DND-41 (cell line): ENCODE measurements at regions not wholly inside any gene's neighbourhood (a gene's known extent, or its start where the extent isn't known, plus 50 kb on each side); places are given as distances from the start of the nearest gene placed in this dataset.

ENCODE experiments used
- ATAC-seq: fragments of 200-7000 bp; cut with Tn5 transposase; 3 replicates; pipeline ENCODE4 v1.9.1; 2021; ENCODE audit warnings: low read depth; ENCODE audit not compliant: insufficient read depth
- DNase-seq: peaks from one replicate; pipeline ENCODE4 v3.0.0-alpha.2; 2020
- H2AFZ ChIP-seq: 2 replicates; pipeline ENCODE4 v1.6.0; 2012; ENCODE audit warnings: low read depth, low read length
- H3K27ac ChIP-seq: 2 replicates; pipeline ENCODE4 v1.5.1; 2012; ENCODE audit warnings: low read length, inconsistent platforms
- H3K27me3 ChIP-seq: fragments of 200-600 bp; sonication (generic); 2 replicates; pipeline ENCODE4 v1.6.0; 2012; ENCODE audit warnings: low read length, mild to moderate bottlenecking, inconsistent platforms; ENCODE audit not compliant: insufficient read depth, poor library complexity
- H3K36me3 ChIP-seq: 2 replicates; pipeline ENCODE4 v1.5.1; 2012; ENCODE audit warnings: low read length, inconsistent platforms; ENCODE audit not compliant: insufficient read depth
- H3K4me1 ChIP-seq: 2 replicates; pipeline ENCODE4 v1.5.1; 2012; ENCODE audit warnings: mild to moderate bottlenecking, low read length; ENCODE audit not compliant: insufficient read depth
- H3K4me2 ChIP-seq: 2 replicates; pipeline ENCODE4 v1.6.0; 2012; ENCODE audit warnings: mild to moderate bottlenecking, moderate library complexity, low read length, inconsistent platforms; ENCODE audit not compliant: insufficient read depth
- H3K4me3 ChIP-seq, 2 experiments: fragments of 200-600 bp in 1 of 2; shearing (Covaris generic) in 1 of 2; 2 replicates each; pipeline ENCODE4 v1.5.1; 2012 to 2016; ENCODE audit warnings: inconsistent platforms in 2 of 2, low read length in 2 of 2, mild to moderate bottlenecking in 2 of 2, low read depth in 1 of 2, moderate library complexity in 1 of 2
- H3K79me2 ChIP-seq: 2 replicates; pipeline ENCODE4 v1.6.0; 2012; ENCODE audit warnings: low read length, inconsistent platforms; ENCODE audit not compliant: insufficient read depth
- H3K9ac ChIP-seq: 2 replicates; pipeline ENCODE4 v1.6.0; 2012; ENCODE audit warnings: low read depth, mild to moderate bottlenecking, inconsistent platforms, low read length, moderate library complexity
- H3K9me3 ChIP-seq: 2 replicates; pipeline ENCODE4 v1.5.1; 2012; ENCODE audit warnings: low read length, moderate library complexity, mild to moderate bottlenecking, inconsistent platforms; ENCODE audit not compliant: insufficient read depth, severe bottlenecking
- H4K20me1 ChIP-seq: 2 replicates; pipeline ENCODE4 v1.6.0; 2012; ENCODE audit warnings: low read length; ENCODE audit not compliant: insufficient read depth
- EZH2 ChIP-seq: IDR thresholded peaks from 3 replicates; pipeline ENCODE4 v1.6.1; 2012; ENCODE audit warnings: borderline replicate concordance, low read depth, mild to moderate bottlenecking, moderate library complexity, low read length, inconsistent platforms; ENCODE audit not compliant: severe bottlenecking
- TF ChIP-seq, protein P1 (sequence below): IDR thresholded peaks from 2 replicates; pipeline ENCODE4 v1.5.1; 2012; ENCODE audit warnings: borderline replicate concordance, low read length, moderate library complexity, mild to moderate bottlenecking; ENCODE audit not compliant: poor library complexity, severe bottlenecking; ENCODE audit errors: extremely low read depth

DNA sequence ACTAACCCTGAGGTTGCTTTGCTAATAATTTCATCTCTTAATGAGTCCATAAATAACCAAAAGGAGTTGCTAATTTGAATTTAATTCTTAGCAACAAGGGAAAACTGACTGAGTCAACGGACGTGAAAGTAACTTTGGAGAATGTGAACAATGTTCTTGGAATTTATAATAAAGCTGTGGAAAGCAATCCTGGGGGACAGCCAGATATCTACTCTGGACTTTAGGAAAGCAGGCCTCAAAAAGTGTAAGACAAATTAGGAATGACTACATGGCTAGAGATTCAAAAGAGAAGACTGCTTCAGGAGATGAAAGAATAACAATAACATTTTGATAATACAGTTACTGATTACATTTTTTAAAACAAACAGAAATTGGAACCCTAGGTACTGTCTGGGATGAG, 318.4 kb upstream of the COL8A1 start:
- H2AFZ ChIP-seq: no peak overlapping the region

DNA sequence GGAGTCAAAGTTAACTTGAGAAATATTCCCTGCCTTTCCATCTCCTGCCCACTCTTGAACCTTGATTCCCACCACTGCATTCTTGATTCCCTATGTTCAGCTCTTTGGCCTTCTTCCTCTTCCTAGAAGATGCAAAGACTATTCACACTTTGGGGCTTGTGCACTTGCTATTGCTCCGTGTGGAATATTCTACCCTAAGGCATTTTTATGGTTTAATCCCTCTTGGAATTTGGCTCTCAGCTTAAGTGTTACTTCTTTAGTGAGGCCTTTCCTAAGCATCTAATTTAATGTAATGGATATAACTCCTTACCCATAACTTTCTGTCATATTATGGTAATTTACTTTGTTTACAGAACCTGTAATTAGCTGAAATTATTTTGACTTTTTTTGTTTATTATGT, 318.9 kb upstream of the COL8A1 start:
- H3K9me3 ChIP-seq: no peaks in the 10 kb centered on the region
- no peak for TF ChIP-seq EZH2
- TF ChIP-seq, protein P1, sequence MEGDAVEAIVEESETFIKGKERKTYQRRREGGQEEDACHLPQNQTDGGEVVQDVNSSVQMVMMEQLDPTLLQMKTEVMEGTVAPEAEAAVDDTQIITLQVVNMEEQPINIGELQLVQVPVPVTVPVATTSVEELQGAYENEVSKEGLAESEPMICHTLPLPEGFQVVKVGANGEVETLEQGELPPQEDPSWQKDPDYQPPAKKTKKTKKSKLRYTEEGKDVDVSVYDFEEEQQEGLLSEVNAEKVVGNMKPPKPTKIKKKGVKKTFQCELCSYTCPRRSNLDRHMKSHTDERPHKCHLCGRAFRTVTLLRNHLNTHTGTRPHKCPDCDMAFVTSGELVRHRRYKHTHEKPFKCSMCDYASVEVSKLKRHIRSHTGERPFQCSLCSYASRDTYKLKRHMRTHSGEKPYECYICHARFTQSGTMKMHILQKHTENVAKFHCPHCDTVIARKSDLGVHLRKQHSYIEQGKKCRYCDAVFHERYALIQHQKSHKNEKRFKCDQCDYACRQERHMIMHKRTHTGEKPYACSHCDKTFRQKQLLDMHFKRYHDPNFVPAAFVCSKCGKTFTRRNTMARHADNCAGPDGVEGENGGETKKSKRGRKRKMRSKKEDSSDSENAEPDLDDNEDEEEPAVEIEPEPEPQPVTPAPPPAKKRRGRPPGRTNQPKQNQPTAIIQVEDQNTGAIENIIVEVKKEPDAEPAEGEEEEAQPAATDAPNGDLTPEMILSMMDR: no peak
- ATAC-seq (no peak), DNase-seq (no peak)
- H3K27me3 ChIP-seq: no peaks in the 10 kb centered on the region
- no peaks in the 10 kb centered on the region for H4K20me1 ChIP-seq
- H3K9ac ChIP-seq: no peak overlapping the region
- H3K79me2 ChIP-seq: no peaks in the 10 kb centered on the region
- H3K36me3 ChIP-seq: no peaks in the 10 kb centered on the region
- no peak overlapping the region for H3K4me2 ChIP-seq
- H3K4me3 ChIP-seq: no peak overlapping the region
- H3K27ac ChIP-seq: no peak overlapping the region
- H3K4me1 ChIP-seq: no peaks in the 10 kb centered on the region
- H2AFZ ChIP-seq: no peak overlapping the region

More for the DNA sequence above, 318.4 kb upstream of the COL8A1 start:
- no peak overlapping the region for H3K4me2 ChIP-seq
- no peaks in the 10 kb centered on the region for H4K20me1 ChIP-seq
- DNase-seq: no peak
- no peaks in the 10 kb centered on the region for H3K27me3 ChIP-seq
- H3K9ac ChIP-seq: no peak overlapping the region
- TF ChIP-seq EZH2: no peak
- TF ChIP-seq, protein P1: no peak
- no peak for ATAC-seq
- H3K27ac ChIP-seq: no peak overlapping the region
- no peak overlapping the region for H3K4me3 ChIP-seq
- H3K4me1 ChIP-seq: peaks cover 4% of the 10 kb centered on the region; the same call in 1 of the 2 replicates
- H3K79me2 ChIP-seq: no peaks in the 10 kb centered on the region
- H3K9me3 ChIP-seq: no peaks in the 10 kb centered on the region
- H3K36me3 ChIP-seq: no peaks in the 10 kb centered on the region

DNA sequence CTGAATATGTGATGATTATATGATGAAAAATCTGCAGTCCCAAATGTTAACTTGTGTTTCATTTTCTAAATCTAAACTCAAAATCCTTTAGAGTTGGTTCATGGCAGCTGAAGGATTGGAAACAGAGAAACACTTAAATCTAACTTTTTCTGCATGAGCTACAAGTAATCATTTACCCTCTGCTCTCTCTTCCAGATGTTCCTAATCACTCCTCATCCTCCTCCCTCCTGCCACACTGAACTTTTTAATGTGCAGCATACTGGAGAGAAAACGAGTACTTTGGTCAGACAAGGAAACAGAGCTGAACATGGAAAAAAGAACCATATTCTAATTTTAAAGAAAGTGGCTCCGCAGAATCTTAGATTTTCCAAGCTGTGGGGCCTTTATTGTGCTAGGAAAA, 321.2 kb upstream of the COL8A1 start:
- Histone ChIP-seq H2AFZ (no peak overlapping the region), H3K4me2 (no peak overlapping the region), H3K4me1 (no peaks in the 10 kb centered on the region), H3K9me3 (no peaks in the 10 kb centered on the region), H3K27me3 (no peaks in the 10 kb centered on the region), H3K9ac (no peak overlapping the region), H4K20me1 (no peaks in the 10 kb centered on the region), H3K4me3 (no peak overlapping the region), H3K79me2 (no peaks in the 10 kb centered on the region), H3K36me3 (no peaks in the 10 kb centered on the region), H3K27ac (no peak overlapping the region)
- no peak for TF ChIP-seq EZH2
- TF ChIP-seq, protein P1: no peak
- DNase-seq (no peak), ATAC-seq (no peak)

DNA sequence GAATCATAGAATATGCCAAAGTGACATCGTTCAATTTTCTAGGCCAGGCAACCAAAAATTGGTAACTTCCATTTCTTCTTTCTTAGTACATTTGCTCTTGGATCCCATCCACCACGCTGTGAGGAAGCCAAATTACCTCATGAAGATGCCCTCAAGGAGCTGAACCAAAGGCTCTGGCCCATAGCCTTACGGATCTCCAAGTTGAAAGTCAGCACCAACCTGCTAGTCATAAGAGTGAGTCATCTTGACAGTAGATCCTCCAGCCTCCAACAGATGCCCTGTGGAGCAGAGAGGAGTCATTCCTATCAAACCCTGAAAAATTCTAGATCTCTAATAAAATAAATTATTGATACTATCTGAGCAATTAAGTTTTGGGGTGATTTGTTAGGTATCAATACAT, 322.5 kb upstream of the COL8A1 start:
- ATAC-seq: no peak

More for the DNA sequence above, 322.5 kb upstream of the COL8A1 start:
- no peaks in the 10 kb centered on the region for H3K4me1 ChIP-seq
- no peak overlapping the region for H3K9ac ChIP-seq
- H3K27ac ChIP-seq: no peak overlapping the region
- no peaks in the 10 kb centered on the region for H3K9me3 ChIP-seq
- no peak for TF ChIP-seq EZH2
- TF ChIP-seq, protein P1: no peak
- H3K27me3 ChIP-seq: no peaks in the 10 kb centered on the region
- H3K79me2 ChIP-seq: no peaks in the 10 kb centered on the region
- H4K20me1 ChIP-seq: no peaks in the 10 kb centered on the region
- no peak overlapping the region for H3K4me2 ChIP-seq
- H2AFZ ChIP-seq: no peak overlapping the region
- no peaks in the 10 kb centered on the region for H3K36me3 ChIP-seq
- no peak for DNase-seq
- H3K4me3 ChIP-seq: no peak overlapping the region
